AG09319 (cell line): ENCODE measurements at regions not wholly inside any gene's neighbourhood (a gene's known extent, or its start where the extent isn't known, plus 50 kb on each side); places are given as distances from the start of the nearest gene placed in this dataset.

ENCODE experiments used
- DNase-seq: peaks from one replicate; pipeline ENCODE4 v3.0.0-alpha.2; 2010; ENCODE audit warnings: low read depth; ENCODE audit errors: extremely low read depth
- CTCF ChIP-seq: IDR thresholded peaks from 2 replicates; pipeline ENCODE4 v1.5.1; 2011; ENCODE audit warnings: low read depth, mild to moderate bottlenecking, inconsistent platforms, low read length, moderate library complexity

DNA sequence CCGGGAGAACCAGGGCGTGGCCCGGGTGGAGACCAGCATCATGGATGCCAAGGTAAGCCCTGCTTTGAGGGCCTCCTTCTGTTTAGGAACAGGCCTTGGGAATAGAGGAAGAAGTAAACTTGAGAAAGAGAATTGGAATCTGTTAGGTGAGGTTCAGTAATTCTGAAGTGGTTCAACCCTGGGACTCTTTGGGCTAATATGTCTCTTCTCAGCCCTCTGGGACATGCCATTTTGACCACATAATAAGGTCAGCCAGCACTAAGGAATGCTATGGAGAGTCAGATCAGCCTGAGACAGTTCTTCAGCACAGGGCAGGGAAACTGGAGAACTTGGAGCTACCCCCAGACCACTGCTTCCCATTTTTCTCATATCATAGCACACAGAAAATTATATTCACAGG, 63.3 kb upstream of the PRPS1 start:
- no peak for TF ChIP-seq CTCF
- DNase-seq, result no peak

DNA sequence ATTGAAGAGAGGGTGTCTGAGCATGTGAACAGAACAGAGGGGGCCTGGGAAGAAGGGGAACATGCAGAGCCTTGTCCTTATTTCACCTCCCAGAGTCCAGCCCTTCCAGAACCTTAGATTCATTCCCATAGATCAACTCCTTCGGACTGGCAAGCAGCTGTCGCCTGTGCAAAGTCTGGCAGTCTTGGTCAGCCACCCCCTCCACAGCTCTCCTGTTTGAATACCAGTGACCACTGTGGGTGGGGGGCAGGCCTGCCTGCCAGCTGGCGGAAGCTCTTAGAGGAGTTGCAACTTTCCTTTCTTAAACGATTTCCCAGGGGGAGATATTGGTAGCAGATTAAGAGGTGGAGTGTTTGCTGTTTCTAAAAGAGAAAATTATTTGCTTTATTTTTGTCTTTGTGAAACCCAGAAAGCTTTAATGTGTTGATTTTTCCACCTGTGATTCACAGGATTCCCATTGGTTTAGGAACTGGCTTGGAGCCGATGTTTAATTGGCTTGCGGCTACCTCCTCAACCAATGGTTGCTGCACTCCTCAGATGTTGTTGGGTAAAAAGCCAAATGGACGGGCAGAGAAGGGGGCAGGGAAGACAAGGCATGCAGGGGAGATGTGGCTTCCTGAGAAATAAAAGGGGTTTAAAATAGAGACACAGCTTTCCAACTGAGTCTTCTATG, 62.2 kb upstream of the PRPS1 start:
- no peak for TF ChIP-seq CTCF
- no peak for DNase-seq

DNA sequence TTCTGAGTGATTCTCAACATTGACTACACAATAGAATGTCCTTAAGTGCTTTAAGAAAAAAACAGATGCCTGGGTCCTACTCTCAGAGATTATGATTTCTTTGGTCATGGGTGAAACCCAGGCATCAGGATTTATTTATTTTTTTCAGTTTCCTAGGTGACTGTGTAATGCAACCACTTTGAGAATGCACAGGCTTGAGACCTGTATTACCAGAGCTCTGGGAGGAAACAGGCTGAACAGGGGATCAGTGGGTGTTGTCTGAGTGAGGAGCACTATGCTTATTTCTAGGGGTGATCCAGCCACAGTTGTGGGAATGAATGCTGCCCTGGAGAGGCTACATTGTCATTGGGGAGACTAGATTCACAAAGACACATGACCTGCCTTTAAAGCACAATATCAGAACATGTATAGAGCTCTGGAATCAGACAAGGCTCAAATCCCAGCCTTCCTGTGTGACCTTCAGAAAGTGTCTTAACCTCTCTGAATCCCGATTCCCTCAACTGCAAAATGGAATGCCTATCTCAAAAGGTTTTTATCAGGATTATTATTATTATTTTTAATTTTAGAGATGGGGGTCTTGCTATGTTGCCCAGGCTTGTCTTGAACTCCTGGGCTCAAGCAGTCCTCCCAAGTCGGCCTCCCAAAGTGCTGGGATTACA, 61.6 kb upstream of the PRPS1 start:
- no peak for TF ChIP-seq CTCF
- DNase-seq, result no peak

GRCh38 chrX:107567370-107567769, 60.9 kb upstream of the PRPS1 start:
- no peak for DNase-seq
- no peak for TF ChIP-seq CTCF

GRCh38 chrX:107571296-107571998, 56.9 kb upstream of the PRPS1 start:
- no peak for TF ChIP-seq CTCF
- peak; percentile 52 for DNase-seq

DNA sequence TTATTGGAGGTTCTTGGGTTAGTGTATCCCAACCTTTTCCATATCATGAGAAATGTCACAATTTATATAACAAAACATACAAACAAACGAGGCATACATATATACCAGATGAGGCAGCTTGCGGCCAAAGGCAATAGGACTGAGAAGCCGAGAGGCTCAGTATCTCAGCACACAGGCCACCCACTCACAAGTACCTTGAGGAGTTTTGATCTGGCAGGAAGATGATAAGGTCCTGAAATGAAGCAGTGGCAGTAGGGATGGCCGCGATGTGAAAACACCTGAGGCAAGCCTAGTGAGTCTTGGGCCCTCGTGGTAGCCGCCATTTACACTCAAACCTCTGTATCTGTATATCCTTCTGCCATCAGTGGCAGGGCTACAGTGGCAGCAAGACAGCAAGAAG, 55.3 kb upstream of the PRPS1 start:
- TF ChIP-seq CTCF, result no peak
- no peak for DNase-seq

- peak; percentile 22 for DNase-seq
- TF ChIP-seq CTCF, result no peak
These were observed 54.1 kb upstream of the PRPS1 start for GRCh38 chrX:107574054-107574683.
